ENCODE measurements at regions not wholly inside any gene's neighbourhood (a gene's known extent, or its start where the extent isn't known, plus 50 kb on each side); places are given as distances from the start of the nearest gene placed in this dataset.

DNA sequence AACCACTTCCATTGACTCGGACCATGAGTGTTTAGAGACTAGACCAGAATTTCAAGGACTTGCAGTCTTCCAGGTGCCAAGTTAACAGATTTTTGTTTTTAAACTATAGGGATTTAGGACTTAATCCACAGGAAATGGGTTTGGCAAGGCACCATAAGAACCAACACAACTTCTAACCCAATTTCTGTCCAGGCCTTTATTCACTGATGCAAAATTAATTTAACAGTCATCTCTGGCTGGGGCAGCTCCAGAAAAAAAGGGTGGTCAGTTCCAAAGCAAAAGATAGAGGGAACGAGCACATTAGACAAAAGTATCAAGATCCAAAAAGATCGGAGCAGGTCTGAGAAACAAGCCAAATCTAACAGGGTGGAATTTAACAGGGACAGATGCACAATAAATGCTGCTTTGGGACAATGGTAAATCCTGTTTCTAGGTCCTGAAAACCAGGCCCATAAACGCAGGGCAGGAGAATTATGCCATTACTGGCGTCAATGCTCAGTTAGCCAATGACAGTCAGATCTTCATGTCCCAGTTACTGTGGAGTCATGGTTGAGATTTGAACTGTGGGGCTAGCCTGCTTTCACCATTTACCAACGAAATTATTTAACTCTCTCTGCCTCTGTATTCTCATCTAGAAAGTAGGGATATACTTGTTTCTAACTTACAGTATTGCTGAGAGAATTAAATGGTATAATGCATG lies 590.8 kb upstream of the BRINP1 start:
- CTCF ChIA-PET, result interaction anchor here (0.9 to 1.0 kb wide), 2 partner anchors 9 kb away, joined by 3 to 4 read pairs; no protein-coding TSS in a partner anchor
- WGBS (ENCODE audit: insufficient coverage), result 74% methylated on average over 3 of the region's 6 CpGs

GRCh38 chr9:119956111-119956510 lies 586.9 kb upstream of the BRINP1 start:
- POLR2A ChIA-PET, result no interaction called here
- Mint-ChIP-seq H3K27me3 (peaks cover 9% of the 10 kb centered on the region), H3K4me1 (no peaks in the 10 kb centered on the region), H3K4me3 (no peak overlapping the region), H3K27ac (no peak overlapping the region), H3K9me3 (ENCODE audit: insufficient read depth) (no peaks in the 10 kb centered on the region)
- H3K27me3 ChIP-seq (replicated peaks in 1 of 4; ENCODE audit: control extremely low read depth in 1 of 4, control insufficient read depth in 3 of 4, insufficient read depth in 4 of 4, low read length in 3 of 4), result peaks cover 0 to 6% (median 0%) of the 10 kb centered on the region in 4 experiments
- intact Hi-C loops (cut with micrococcal nuclease), result no loop called here
- no peaks in the 10 kb centered on the region for H4K20me1 ChIP-seq (ENCODE audit: control insufficient read depth, insufficient read depth, low read length, poor library complexity, severe bottlenecking)
- H3K4me3 ChIP-seq (ENCODE audit: control extremely low read depth in 1 of 5, extremely low read depth in 1 of 5, insufficient read depth in 1 of 5, low read depth in 2 of 5, low read length in 4 of 5), result no peak overlapping the region
- H3K9me3 ChIP-seq (ENCODE audit: control extremely low read depth in 1 of 3, control insufficient read depth in 2 of 3, insufficient read depth in 1 of 3, low read length in 2 of 3), result peaks cover 0 to 3% (median 0%) of the 10 kb centered on the region in 3 donors
- H3K9ac ChIP-seq (ENCODE audit: low read length), result no peak overlapping the region
- no peak overlapping the region for H3K27ac ChIP-seq (ENCODE audit: low read length in 2 of 2)
- no peak overlapping the region for H2AFZ ChIP-seq (ENCODE audit: insufficient read depth, low read depth, low read length, poor library complexity, severe bottlenecking)
- WGBS (ENCODE audit: insufficient coverage), result no CpG with 5 or more reads among the region's 2 CpGs
- DNase-seq (no peak), ATAC-seq (ENCODE audit: low read depth) (no peak)
- no peaks in the 10 kb centered on the region for H3K36me3 ChIP-seq (replicated peaks in 1 of 2; ENCODE audit: control extremely low read depth in 1 of 2, control insufficient read depth in 1 of 2, extremely low read depth in 1 of 2, insufficient read depth in 2 of 2, low read length in 1 of 2)
- no peaks in the 10 kb centered on the region for H3K4me1 ChIP-seq (ENCODE audit: control insufficient read depth in 2 of 2, insufficient read depth in 2 of 2, low read length in 2 of 2)
- CTCF ChIA-PET, result interaction anchor here (0.7 kb wide), 1 partner anchor 10 kb away, joined by 4 read pairs; no protein-coding TSS in a partner anchor
- TF ChIP-seq, protein P1, sequence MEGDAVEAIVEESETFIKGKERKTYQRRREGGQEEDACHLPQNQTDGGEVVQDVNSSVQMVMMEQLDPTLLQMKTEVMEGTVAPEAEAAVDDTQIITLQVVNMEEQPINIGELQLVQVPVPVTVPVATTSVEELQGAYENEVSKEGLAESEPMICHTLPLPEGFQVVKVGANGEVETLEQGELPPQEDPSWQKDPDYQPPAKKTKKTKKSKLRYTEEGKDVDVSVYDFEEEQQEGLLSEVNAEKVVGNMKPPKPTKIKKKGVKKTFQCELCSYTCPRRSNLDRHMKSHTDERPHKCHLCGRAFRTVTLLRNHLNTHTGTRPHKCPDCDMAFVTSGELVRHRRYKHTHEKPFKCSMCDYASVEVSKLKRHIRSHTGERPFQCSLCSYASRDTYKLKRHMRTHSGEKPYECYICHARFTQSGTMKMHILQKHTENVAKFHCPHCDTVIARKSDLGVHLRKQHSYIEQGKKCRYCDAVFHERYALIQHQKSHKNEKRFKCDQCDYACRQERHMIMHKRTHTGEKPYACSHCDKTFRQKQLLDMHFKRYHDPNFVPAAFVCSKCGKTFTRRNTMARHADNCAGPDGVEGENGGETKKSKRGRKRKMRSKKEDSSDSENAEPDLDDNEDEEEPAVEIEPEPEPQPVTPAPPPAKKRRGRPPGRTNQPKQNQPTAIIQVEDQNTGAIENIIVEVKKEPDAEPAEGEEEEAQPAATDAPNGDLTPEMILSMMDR (IDR thresholded peaks at IDR 0.05), result no peak
- no peak for TF ChIP-seq EZH2 (IDR thresholded peaks at IDR 0.05; ENCODE audit: borderline replicate concordance, insufficient read depth, low read depth, low read length, poor library complexity, severe bottlenecking)
- no peak overlapping the region for H3K4me2 ChIP-seq (replicated peaks; ENCODE audit: low read depth, low read length, poor library complexity, severe bottlenecking)
- no peaks in the 10 kb centered on the region for H3K79me2 ChIP-seq (ENCODE audit: control insufficient read depth, insufficient read depth, low read length)

More for the DNA sequence above, 590.8 kb upstream of the BRINP1 start:
- Histone ChIP-seq H3K27ac (ENCODE audit: low read length in 2 of 2) (no peak overlapping the region), H3K9me3 (ENCODE audit: control extremely low read depth in 1 of 3, control insufficient read depth in 2 of 3, insufficient read depth in 1 of 3, low read length in 2 of 3) (peaks cover 0 to 3% (median 0%) of the 10 kb centered on the region in 3 donors), H3K79me2 (ENCODE audit: control insufficient read depth, insufficient read depth, low read length) (no peaks in the 10 kb centered on the region), H3K4me2 (replicated peaks; ENCODE audit: low read depth, low read length, poor library complexity, severe bottlenecking) (no peak overlapping the region), H3K36me3 (replicated peaks in 1 of 2; ENCODE audit: control extremely low read depth in 1 of 2, control insufficient read depth in 1 of 2, extremely low read depth in 1 of 2, insufficient read depth in 2 of 2, low read length in 1 of 2) (no peaks in the 10 kb centered on the region), H2AFZ (ENCODE audit: insufficient read depth, low read depth, low read length, poor library complexity, severe bottlenecking) (no peak overlapping the region), H3K4me3 (ENCODE audit: control extremely low read depth in 1 of 5, extremely low read depth in 1 of 5, insufficient read depth in 1 of 5, low read depth in 2 of 5, low read length in 4 of 5) (no peak overlapping the region), H3K9ac (ENCODE audit: low read length) (no peak overlapping the region), H4K20me1 (ENCODE audit: control insufficient read depth, insufficient read depth, low read length, poor library complexity, severe bottlenecking) (no peaks in the 10 kb centered on the region), H3K4me1 (ENCODE audit: control insufficient read depth in 2 of 2, insufficient read depth in 2 of 2, low read length in 2 of 2) (no peaks in the 10 kb centered on the region), H3K27me3 (replicated peaks in 1 of 4; ENCODE audit: control extremely low read depth in 1 of 4, control insufficient read depth in 3 of 4, insufficient read depth in 4 of 4, low read length in 3 of 4) (peaks cover 0 to 12% (median 0%) of the 10 kb centered on the region in 4 experiments)
- POLR2A ChIA-PET, result no interaction called here
- Mint-ChIP-seq H3K9me3 (ENCODE audit: insufficient read depth) (no peaks in the 10 kb centered on the region), H3K27me3 (peaks cover 30% of the 10 kb centered on the region), H3K4me3 (no peak overlapping the region), H3K4me1 (no peaks in the 10 kb centered on the region), H3K27ac (no peak overlapping the region)
- TF ChIP-seq, protein P1 (IDR thresholded peaks at IDR 0.05), result no peak
- TF ChIP-seq EZH2 (IDR thresholded peaks at IDR 0.05; ENCODE audit: borderline replicate concordance, insufficient read depth, low read depth, low read length, poor library complexity, severe bottlenecking), result no peak
- intact Hi-C loops (cut with micrococcal nuclease), result no loop called here
- no peak for ATAC-seq (ENCODE audit: low read depth)
- no peak for DNase-seq
